Stimulated activated naive B cell treated with anti-CD40 and anti-IgM and Interleukin-4, amounts not matched to agents 10 μg/mL and 1 μg/mL and 100 μg/mL, for 72 hours (primary cell): ENCODE measurements at regions not wholly inside any gene's neighbourhood (a gene's known extent, or its start where the extent isn't known, plus 50 kb on each side); places are given as distances from the start of the nearest gene placed in this dataset.

Experiments used
- ATAC-seq, 2 donors: fragments of 150-1000 bp; cut with Tn5 transposase; replicated peaks; 2 replicates each; pipeline ENCODE4 v1.10.0; 2021; ENCODE audit warnings: moderate library complexity in 1 of 2
- DNase-seq: peaks from one replicate; pipeline ENCODE4 v3.0.0; 2021
- H3K27ac Mint-ChIP-seq: one replicate; pipeline ENCODE4 v1.8.0; 2022; ENCODE audit warnings: mild to moderate bottlenecking, mixed read lengths
- H3K27me3 Mint-ChIP-seq, 2 donors: one replicate each; pipeline ENCODE4 v1.8.0; 2022; ENCODE audit warnings: mixed read lengths in 2 of 2
- H3K36me3 Mint-ChIP-seq, 2 donors: one replicate each; pipeline ENCODE4 v1.8.0; 2022; ENCODE audit warnings: mixed read lengths in 2 of 2, mild to moderate bottlenecking in 1 of 2
- H3K4me1 Mint-ChIP-seq, 2 donors: one replicate each; pipeline ENCODE4 v1.8.0; 2022; ENCODE audit warnings: mixed read lengths in 2 of 2, mild to moderate bottlenecking in 1 of 2
- H3K4me3 Mint-ChIP-seq, 2 donors: one replicate each; pipeline ENCODE4 v1.8.0; 2022; ENCODE audit warnings: mild to moderate bottlenecking in 2 of 2, mixed read lengths in 2 of 2, moderate library complexity in 1 of 2
- H3K9me3 Mint-ChIP-seq, 2 donors: one replicate each; pipeline ENCODE4 v1.8.0; 2022; ENCODE audit warnings: mixed read lengths in 2 of 2, mild to moderate bottlenecking in 1 of 2

GRCh38 chr3:88000853-88001252 is 58.0 kb downstream of the CGGBP1 start:
- no peak for DNase-seq
- Mint-ChIP-seq H3K9me3 (no peaks in the 10 kb centered on the region), H3K27ac (no peak overlapping the region), H3K27me3 (no peaks in the 10 kb centered on the region), H3K4me1 (peaks cover 9 to 31% of the 10 kb centered on the region in 2 donors), H3K36me3 (no peaks in the 10 kb centered on the region), H3K4me3 (peak overlapping the region in 1 of 2 donors; percentile 30)
- peak; percentile 20 to 57 for ATAC-seq

- peaks cover 9 to 26% of the 10 kb centered on the region in 2 donors for H3K4me1 Mint-ChIP-seq
- peak overlapping the region in 1 of 2 donors; percentile 30 for H3K4me3 Mint-ChIP-seq
- H3K27me3 Mint-ChIP-seq: no peaks in the 10 kb centered on the region
- DNase-seq (no peak), ATAC-seq (peak; percentile 28 to 32)
- no peaks in the 10 kb centered on the region for H3K9me3 Mint-ChIP-seq
- no peak overlapping the region for H3K27ac Mint-ChIP-seq
- H3K36me3 Mint-ChIP-seq: no peaks in the 10 kb centered on the region
Measured at GRCh38 chr3:87997966-87998365, 60.8 kb downstream of the CGGBP1 start.

- DNase-seq: peak; percentile 24
- Mint-ChIP-seq H3K36me3 (no peaks in the 10 kb centered on the region), H3K27ac (peak overlapping the region; percentile 31)
Measured at GRCh38 chr3:87997298-87997697, 61.5 kb downstream of the CGGBP1 start.

GRCh38 chr3:87996882-87997281 is 61.9 kb downstream of the CGGBP1 start:
- DNase-seq: no peak
- H3K27me3 Mint-ChIP-seq: no peaks in the 10 kb centered on the region
- no peaks in the 10 kb centered on the region for H3K9me3 Mint-ChIP-seq
- H3K27ac Mint-ChIP-seq: peak overlapping the region; percentile 31
- no peak for ATAC-seq
- peaks cover 9 to 26% of the 10 kb centered on the region in 2 donors for H3K4me1 Mint-ChIP-seq
- H3K4me3 Mint-ChIP-seq: peak overlapping the region; percentile 13 to 55
- no peaks in the 10 kb centered on the region for H3K36me3 Mint-ChIP-seq

More at GRCh38 chr3:87997298-87997697, 61.5 kb downstream of the CGGBP1 start:
- Mint-ChIP-seq H3K27me3 (no peaks in the 10 kb centered on the region), H3K9me3 (no peaks in the 10 kb centered on the region), H3K4me3 (peak overlapping the region in 1 of 2 donors; percentile 55), H3K4me1 (peaks cover 9 to 26% of the 10 kb centered on the region in 2 donors)
- peak; percentile 92 to 96 for ATAC-seq

GRCh38 chr3:87993566-87993965 is 65.2 kb downstream of the CGGBP1 start:
- ATAC-seq: no peak
- H3K36me3 Mint-ChIP-seq: no peaks in the 10 kb centered on the region
- H3K4me3 Mint-ChIP-seq: no peak overlapping the region
- no peaks in the 10 kb centered on the region for H3K9me3 Mint-ChIP-seq
- H3K27me3 Mint-ChIP-seq: no peaks in the 10 kb centered on the region
- no peak overlapping the region for H3K27ac Mint-ChIP-seq
- peaks cover 6 to 14% of the 10 kb centered on the region in 2 donors for H3K4me1 Mint-ChIP-seq
- DNase-seq: no peak

- DNase-seq (no peak), ATAC-seq (no peak)
- no peaks in the 10 kb centered on the region for H3K27me3 Mint-ChIP-seq
- no peak overlapping the region for H3K4me3 Mint-ChIP-seq
- H3K4me1 Mint-ChIP-seq: no peaks in the 10 kb centered on the region
- no peak overlapping the region for H3K27ac Mint-ChIP-seq
- no peaks in the 10 kb centered on the region for H3K9me3 Mint-ChIP-seq
- no peaks in the 10 kb centered on the region for H3K36me3 Mint-ChIP-seq
Measured at GRCh38 chr3:87987952-87988351, 70.9 kb downstream of the CGGBP1 start.

GRCh38 chr3:87982421-87982820 is 76.4 kb downstream of the CGGBP1 start:
- no peaks in the 10 kb centered on the region for H3K27me3 Mint-ChIP-seq
- H3K4me3 Mint-ChIP-seq: no peak overlapping the region
- no peaks in the 10 kb centered on the region for H3K36me3 Mint-ChIP-seq
- no peak for ATAC-seq
- no peaks in the 10 kb centered on the region for H3K4me1 Mint-ChIP-seq
- peaks cover 0 to 2% of the 10 kb centered on the region in 2 donors for H3K9me3 Mint-ChIP-seq
- no peak overlapping the region for H3K27ac Mint-ChIP-seq
- DNase-seq: no peak

- Mint-ChIP-seq H3K36me3 (no peaks in the 10 kb centered on the region), H3K4me3 (no peak overlapping the region), H3K27me3 (no peaks in the 10 kb centered on the region), H3K9me3 (peaks cover 0 to 2% of the 10 kb centered on the region in 2 donors), H3K27ac (no peak overlapping the region), H3K4me1 (no peaks in the 10 kb centered on the region)
- ATAC-seq (no peak), DNase-seq (no peak)
Measured at GRCh38 chr3:87979527-87979926, 79.3 kb downstream of the CGGBP1 start.

GRCh38 chr3:87977765-87978164 is 81.0 kb downstream of the CGGBP1 start:
- no peaks in the 10 kb centered on the region for H3K27me3 Mint-ChIP-seq
- H3K36me3 Mint-ChIP-seq: no peaks in the 10 kb centered on the region
- no peak for ATAC-seq
- no peaks in the 10 kb centered on the region for H3K4me1 Mint-ChIP-seq
- peaks cover 0 to 2% of the 10 kb centered on the region in 2 donors for H3K9me3 Mint-ChIP-seq
- H3K4me3 Mint-ChIP-seq: no peak overlapping the region
- no peak overlapping the region for H3K27ac Mint-ChIP-seq
- no peak for DNase-seq

GRCh38 chr3:87975716-87976115 is 83.1 kb downstream of the CGGBP1 start:
- Mint-ChIP-seq H3K4me1 (no peaks in the 10 kb centered on the region), H3K27ac (no peak overlapping the region), H3K36me3 (no peaks in the 10 kb centered on the region), H3K27me3 (no peaks in the 10 kb centered on the region), H3K4me3 (no peak overlapping the region), H3K9me3 (peaks cover 0 to 2% of the 10 kb centered on the region in 2 donors)
- ATAC-seq (no peak), DNase-seq (no peak)

- no peaks in the 10 kb centered on the region for H3K9me3 Mint-ChIP-seq
- no peaks in the 10 kb centered on the region for H3K36me3 Mint-ChIP-seq
- ATAC-seq (no peak), DNase-seq (no peak)
- H3K4me3 Mint-ChIP-seq: no peak overlapping the region
- no peaks in the 10 kb centered on the region for H3K4me1 Mint-ChIP-seq
- H3K27ac Mint-ChIP-seq: no peak overlapping the region
- H3K27me3 Mint-ChIP-seq: no peaks in the 10 kb centered on the region
Measured at GRCh38 chr3:87973906-87974305, 84.9 kb downstream of the CGGBP1 start.

- ATAC-seq: no peak
- Mint-ChIP-seq H3K27me3 (no peaks in the 10 kb centered on the region), H3K27ac (no peak overlapping the region)
Measured at GRCh38 chr3:87969620-87970019, 89.2 kb downstream of the CGGBP1 start.

GRCh38 chr3:87968668-87969067 is 90.1 kb downstream of the CGGBP1 start:
- H3K36me3 Mint-ChIP-seq: peaks cover 2% of the 10 kb centered on the region in 2 donors
- H3K9me3 Mint-ChIP-seq: no peaks in the 10 kb centered on the region
- no peaks in the 10 kb centered on the region for H3K27me3 Mint-ChIP-seq
- DNase-seq: no peak
- H3K4me1 Mint-ChIP-seq: no peaks in the 10 kb centered on the region
- no peak for ATAC-seq
- H3K4me3 Mint-ChIP-seq: no peak overlapping the region
- no peak overlapping the region for H3K27ac Mint-ChIP-seq

More at GRCh38 chr3:87969620-87970019, 89.2 kb downstream of the CGGBP1 start:
- Mint-ChIP-seq H3K9me3 (no peaks in the 10 kb centered on the region), H3K4me1 (no peaks in the 10 kb centered on the region), H3K36me3 (peaks cover 2% of the 10 kb centered on the region in 2 donors), H3K4me3 (no peak overlapping the region)
- no peak for DNase-seq

GRCh38 chr3:87958289-87958688 is 100.5 kb downstream of the CGGBP1 start:
- Mint-ChIP-seq H3K27ac (no peak overlapping the region), H3K4me3 (no peak overlapping the region), H3K9me3 (no peaks in the 10 kb centered on the region), H3K36me3 (no peaks in the 10 kb centered on the region), H3K4me1 (no peaks in the 10 kb centered on the region), H3K27me3 (no peaks in the 10 kb centered on the region)
- DNase-seq (no peak), ATAC-seq (no peak)

GRCh38 chr3:87957575-87957974 is 101.2 kb downstream of the CGGBP1 start:
- H3K4me1 Mint-ChIP-seq: no peaks in the 10 kb centered on the region
- H3K36me3 Mint-ChIP-seq: no peaks in the 10 kb centered on the region
- H3K9me3 Mint-ChIP-seq: no peaks in the 10 kb centered on the region
- no peak overlapping the region for H3K4me3 Mint-ChIP-seq
- no peak for ATAC-seq
- no peak overlapping the region for H3K27ac Mint-ChIP-seq
- no peaks in the 10 kb centered on the region for H3K27me3 Mint-ChIP-seq
- no peak for DNase-seq

GRCh38 chr3:87949879-87950208 is 109.0 kb downstream of the CGGBP1 start:
- peak; percentile 91 to 92 for ATAC-seq

More at GRCh38 chr3:87949879-87950208, 109.0 kb downstream of the CGGBP1 start:
- peaks cover 13 to 17% of the 10 kb centered on the region in 2 donors for H3K4me1 Mint-ChIP-seq
- H3K4me3 Mint-ChIP-seq: peak overlapping the region; percentile 58 to 68
- H3K36me3 Mint-ChIP-seq: no peaks in the 10 kb centered on the region
- peak overlapping the region; percentile 32 for H3K27ac Mint-ChIP-seq
- H3K9me3 Mint-ChIP-seq: no peaks in the 10 kb centered on the region
- peak; percentile 19 for DNase-seq
- no peaks in the 10 kb centered on the region for H3K27me3 Mint-ChIP-seq
